HepG2 (cell line): ENCODE measurements at regions not wholly inside any gene's neighbourhood (a gene's known extent, or its start where the extent isn't known, plus 50 kb on each side); places are given as distances from the start of the nearest gene placed in this dataset.

Experiments used
- ATAC-seq: fragments of 200-7000 bp; cut with Tn5 transposase; 3 replicates; pipeline ENCODE4 v1.9.1; 2020; ENCODE audit warnings: mild to moderate bottlenecking, moderate library complexity
- BruUV-seq: library from RNA; stranded (reverse); fragments of 400-500 nt; replicated peaks from 2 replicates; lab custom pipeline; 2021; lab: Mats Ljungman, UMichigan
- CTCF ChIA-PET: fragments of 300-600 bp; formaldehyde crosslinking; extraction: SDS; loops from one replicate; lab custom pipeline; 2021; ENCODE audit warnings: low total read pairs, inconsistent platforms, low intra/inter-chr PET ratio; lab: Yijun Ruan, JAX
- POLR2A ChIA-PET: fragments of 350-600 bp; sonication (Branson Sonifier 250); formaldehyde crosslinking; loops from one replicate; lab custom pipeline; 2020; ENCODE audit warnings: antibody characterized with exemption, inconsistent platforms; lab: Yijun Ruan, JAX
- DNase-seq: peaks from one replicate; pipeline ENCODE4 v3.0.0-alpha.2; 2015; ENCODE audit warnings: low spot score
- FAIRE-seq: peaks from 3 replicates; lab custom pipeline; 2011; peaks lifted over from hg19 to GRCh38; lab: Jason Lieb, UNC
- H2AFZ ChIP-seq: one replicate; pipeline ENCODE4 v1.6.1; 2011; ENCODE audit warnings: low read length, inconsistent platforms
- H3K27ac ChIP-seq: fragments of 300-600 bp; 3 replicates; pipeline ENCODE4 v1.8.0; 2011; ENCODE audit warnings: mixed run types, mild to moderate bottlenecking, mixed read lengths, low read length, inconsistent platforms; ENCODE audit not compliant: insufficient read depth; ENCODE audit errors: extremely low read length
- H3K27me3 ChIP-seq, 2 experiments: fragments of 200-600 bp in 1 of 2; 2 replicates in 1 of 2; 3 replicates in 1 of 2; pipeline versions ENCODE4 v1.6.0 to v1.8.0; 2011; ENCODE audit warnings: low read length in 2 of 2, mild to moderate bottlenecking in 2 of 2, moderate library complexity in 2 of 2, inconsistent platforms in 1 of 2; ENCODE audit not compliant: insufficient read depth in 2 of 2, control insufficient read depth in 1 of 2
- H3K36me3 ChIP-seq, 2 experiments: fragments of 200-600 bp in 1 of 2; replicated peaks in 1 of 2; 2 replicates in 1 of 2; 3 replicates in 1 of 2; pipeline versions ENCODE4 v1.5.1 to v1.8.0; 2011; ENCODE audit warnings: low read length in 2 of 2, inconsistent platforms in 1 of 2; ENCODE audit not compliant: insufficient read depth in 2 of 2, control insufficient read depth in 1 of 2
- H3K4me1 ChIP-seq: 2 replicates; pipeline ENCODE4 v1.5.1; 2012; ENCODE audit warnings: low read length, inconsistent platforms; ENCODE audit not compliant: insufficient read depth
- H3K4me2 ChIP-seq: 2 replicates; pipeline ENCODE4 v1.6.0; 2011; ENCODE audit warnings: low read depth, low read length, inconsistent platforms
- H3K4me3 ChIP-seq, 3 experiments: fragments of 200-600 bp in 1 of 3; sonication (generic), shearing (Covaris generic) in 1 of 3; replicated peaks in 1 of 3; 2 replicates each; pipeline ENCODE4 v1.5.1; 2011 to 2016; ENCODE audit warnings: low read length in 3 of 3, inconsistent platforms in 2 of 3, low read depth in 2 of 3, mild to moderate bottlenecking in 2 of 3, control low read depth in 1 of 3, mixed read lengths in 1 of 3; ENCODE audit not compliant: insufficient read depth in 1 of 3
- H3K79me2 ChIP-seq: one replicate; pipeline ENCODE4 v1.6.1; 2011; ENCODE audit warnings: low read length, inconsistent platforms; ENCODE audit not compliant: insufficient read depth
- H3K9ac ChIP-seq: 2 replicates; pipeline ENCODE4 v1.6.0; 2011; ENCODE audit warnings: mild to moderate bottlenecking, low read depth, low read length, inconsistent platforms; ENCODE audit not compliant: insufficient read depth
- H3K9me3 ChIP-seq: 2 replicates; pipeline ENCODE4 v1.5.1; 2012; ENCODE audit warnings: mild to moderate bottlenecking, low read length
- H4K20me1 ChIP-seq: 2 replicates; pipeline ENCODE4 v1.6.0; 2011; ENCODE audit warnings: inconsistent platforms, mild to moderate bottlenecking, low read length, moderate library complexity; ENCODE audit not compliant: insufficient read depth
- FIP1L1 ChIP-seq: fragments of 200-400 bp; formaldehyde crosslinking; IDR thresholded peaks from 2 replicates; pipeline ENCODE4 v1.6.1; 2018; ENCODE audit warnings: low read depth, mild to moderate bottlenecking, low read length, moderate library complexity, borderline replicate concordance; ENCODE audit not compliant: insufficient read depth
- HOXD1 ChIP-seq: sonication (generic); formaldehyde crosslinking; IDR thresholded peaks from 2 replicates; pipeline ENCODE4 v1.5.0; 2020; ENCODE audit warnings: missing genetic modification reagents
- ISL2 ChIP-seq: sonication (generic); formaldehyde crosslinking; IDR thresholded peaks from 2 replicates; pipeline ENCODE4 v1.5.0; 2020; ENCODE audit warnings: missing genetic modification reagents
- MEIS1 ChIP-seq: sonication (generic); formaldehyde crosslinking; IDR thresholded peaks from 2 replicates; pipeline ENCODE4 v1.9.0; 2021; ENCODE audit warnings: mild to moderate bottlenecking, missing genetic modification reagents, moderate library complexity, borderline replicate concordance
- NKX3-1 ChIP-seq: sonication (generic); formaldehyde crosslinking; IDR thresholded peaks from 2 replicates; pipeline ENCODE4 v1.5.0; 2020; ENCODE audit warnings: missing genetic modification reagents
- POLR2AphosphoS5 ChIP-seq: IDR thresholded peaks from 2 replicates; pipeline ENCODE4 v1.6.1; 2012; ENCODE audit warnings: low read depth, low read length
- PPARG ChIP-seq: conservative IDR thresholded peaks from 2 replicates; pipeline ENCODE4 v1.6.1; 2016; ENCODE audit warnings: missing biosample characterization, missing genetic modification reagents
- ZEB1 ChIP-seq: IDR thresholded peaks from 2 replicates; pipeline ENCODE4 v1.6.1; 2012; ENCODE audit warnings: mild to moderate bottlenecking, low read depth, inconsistent platforms; ENCODE audit not compliant: insufficient replicate concordance
- ZNF180 ChIP-seq: sonication (generic); formaldehyde crosslinking; IDR thresholded peaks from 2 replicates; pipeline ENCODE4 v1.4.0; 2020; ENCODE audit warnings: low read depth, missing genetic modification reagents, borderline replicate concordance
- ZUFSP ChIP-seq: sonication (generic); formaldehyde crosslinking; IDR thresholded peaks from 2 replicates; pipeline ENCODE4 v1.9.0; 2021; ENCODE audit warnings: missing genetic modification reagents, mild to moderate bottlenecking, borderline replicate concordance
- WGBS: methylation state at CpG from one replicate; pipeline ENCODE4 v1.1.6; 2017; ENCODE audit warnings: low lambda C conversion rate; 5-methylcytosine and 5-hydroxymethylcytosine counted together
- in situ Hi-C: cut with HindIII; loops from 2 replicates; pipeline ENCODE4 v1.10.0; 2017; ENCODE audit warnings: low pct_unique_long_range_greater_than_20kb; ENCODE audit not compliant: extremely low pct_ligation_motif_present
- intact Hi-C: fragments of 100-400 bp; cut with micrococcal nuclease; formaldehyde crosslinking; loops from one replicate; pipeline ENCODE4 v1.10.0; 2022; ENCODE audit not compliant: unreplicated experiment

DNA sequence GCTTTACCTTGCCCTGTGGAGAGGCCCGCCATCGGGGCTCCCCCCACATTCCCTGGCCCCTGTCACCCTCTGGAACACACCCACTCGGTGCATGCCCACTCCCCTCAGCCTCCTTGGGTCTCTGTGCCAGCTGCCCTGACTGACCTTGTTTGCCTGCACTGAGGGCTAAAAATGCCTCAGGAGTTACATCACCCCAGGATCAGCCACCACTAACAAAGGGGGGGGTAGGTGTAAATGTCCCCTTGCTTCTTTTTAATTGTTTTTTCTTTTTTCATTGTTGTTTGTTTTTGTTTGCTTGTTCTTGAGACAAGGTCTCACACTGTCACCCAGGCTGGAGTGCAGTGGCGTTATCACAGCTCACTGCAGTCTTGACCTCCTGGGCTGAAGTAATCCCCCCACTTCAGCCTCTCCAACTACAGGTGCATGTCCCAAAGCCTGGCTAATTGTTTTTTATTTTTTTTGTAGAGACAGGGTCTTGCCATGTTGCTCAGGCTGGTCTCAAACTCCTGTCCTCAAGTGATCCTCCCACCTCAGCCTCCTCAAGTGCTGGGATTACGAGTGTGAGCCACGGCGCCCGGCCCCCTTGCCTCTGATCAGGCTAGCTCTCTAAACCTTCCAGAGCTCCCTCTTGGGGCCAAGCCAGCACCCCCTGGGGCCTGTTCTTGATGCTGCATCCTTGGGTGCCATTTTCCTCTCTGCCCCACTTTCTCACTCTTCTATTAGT lies 297.1 kb downstream of the UQCRFS1 start:
- Histone ChIP-seq H3K4me2 (no peak overlapping the region), H3K27me3 (no peaks in the 10 kb centered on the region; a peak in 1 of 5 replicates), H3K9me3 (peaks cover 20% of the 10 kb centered on the region; the same call in 1 of the 2 replicates), H3K9ac (no peak overlapping the region)
- POLR2A ChIA-PET: no interaction called here
- in situ Hi-C loops: no loop called here
- no peak for TF ChIP-seq POLR2AphosphoS5
- TF ChIP-seq HOXD1 (CRISPR knock-in tag): no peak
- no peak for TF ChIP-seq ZNF180 (CRISPR knock-in tag)
- TF ChIP-seq MEIS1 (CRISPR knock-in tag): no peak
- no peak for TF ChIP-seq PPARG (CRISPR knock-in tag)
- no peak for TF ChIP-seq NKX3-1 (CRISPR knock-in tag)
- no peak for TF ChIP-seq FIP1L1
- no peak for TF ChIP-seq ISL2
- no peak for TF ChIP-seq ZUFSP
- no peak for TF ChIP-seq ZEB1
- TF ChIP-seq, all 625 proteins: peak for 0
- WGBS: 41% methylated on average over 5 of the region's 8 CpGs
- CTCF ChIA-PET: no interaction called here
- no peak overlapping the region for H3K4me3 ChIP-seq
- no TSS peak for BruUV-seq
- H2AFZ ChIP-seq: no peak overlapping the region
- DNase-seq: no peak
- H4K20me1 ChIP-seq: no peaks in the 10 kb centered on the region
- ATAC-seq: no peak
- H3K4me1 ChIP-seq: no peaks in the 10 kb centered on the region
- FAIRE-seq: no peak
- no peaks in the 10 kb centered on the region for H3K36me3 ChIP-seq
- intact Hi-C loops: no loop called here
- H3K79me2 ChIP-seq: no peaks in the 10 kb centered on the region
- no peak overlapping the region for H3K27ac ChIP-seq
